Peyer's patch (tissue), 4 donors: ENCODE measurements at regions not wholly inside any gene's neighbourhood (a gene's known extent, or its start where the extent isn't known, plus 50 kb on each side); places are given as distances from the start of the nearest gene placed in this dataset.

Source experiments
- DNase-seq, 3 donors: peaks; one replicate each; pipeline ENCODE4 v3.0.0-alpha.2; 2017 to 2019
- H3K27ac ChIP-seq, 4 donors: fragments of 200-600 bp; sonication (generic); one replicate each; pipeline ENCODE4 v1.5.1; 2016 to 2019
- H3K27me3 ChIP-seq, 2 donors: fragments of 200-600 bp; sonication (generic); one replicate each; pipeline ENCODE4 v1.5.1; 2019
- H3K36me3 ChIP-seq, 3 donors: fragments of 200-600 bp; sonication (generic); one replicate each; pipeline ENCODE4 v1.5.1; 2016 to 2019
- H3K4me1 ChIP-seq, 4 donors: fragments of 200-600 bp; sonication (generic); one replicate each; pipeline ENCODE4 v1.5.1; 2016 to 2019
- H3K4me3 ChIP-seq, 4 donors: fragments of 200-600 bp; sonication (generic); 1 replicate in 3 of 4; 2 replicates in 1 of 4; pipeline ENCODE4 v1.5.1; 2016 to 2019; ENCODE audit warnings: mild to moderate bottlenecking in 1 of 4
- H3K9me3 ChIP-seq, 4 donors: fragments of 200-600 bp; sonication (generic); one replicate each; pipeline ENCODE4 v1.5.1; 2016 to 2019; ENCODE audit warnings: mild to moderate bottlenecking in 1 of 4
- POLR2A ChIP-seq, 2 donors: fragments of 450-650 bp; IDR thresholded peaks; one replicate each; pipeline ENCODE4 v1.5.1; 2017; ENCODE audit warnings: antibody characterized with exemption in 2 of 2, mild to moderate bottlenecking in 2 of 2, moderate library complexity in 2 of 2
- TF ChIP-seq, protein P1 (sequence below), 6 experiments: fragments of 450-650 bp in 4 of 6; fragments of 200-600 bp in 2 of 6; sonication (generic) in 1 of 6; IDR thresholded peaks; one replicate each; pipeline ENCODE4 v1.5.1; 2017 to 2019; ENCODE audit warnings: antibody characterized with exemption in 6 of 6, mild to moderate bottlenecking in 3 of 6, moderate library complexity in 1 of 6

DNA sequence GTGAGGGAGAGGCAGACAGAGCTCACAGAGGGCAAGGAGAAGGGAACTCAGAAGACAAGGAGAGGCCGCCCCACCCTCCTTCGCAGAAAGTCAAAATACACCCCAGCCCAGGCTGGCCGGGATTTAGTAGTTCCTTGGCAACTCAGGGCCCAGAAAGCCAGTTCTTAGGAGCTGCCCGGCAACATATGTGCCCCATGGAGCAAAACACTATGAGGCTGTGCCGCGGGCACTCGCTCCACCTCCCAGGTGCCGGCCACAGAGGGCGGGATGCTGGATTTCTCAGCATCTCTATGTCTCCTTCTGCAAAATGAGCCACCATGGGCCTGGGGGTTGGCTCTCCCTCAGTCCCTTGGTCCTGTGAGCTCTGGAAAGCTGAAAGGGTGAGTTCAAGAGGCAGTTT, 93.8 kb upstream of the CACNA1A start:
- TF ChIP-seq POLR2A (IDR thresholded peaks at IDR 0.05): no peak
- TF ChIP-seq, protein P1, sequence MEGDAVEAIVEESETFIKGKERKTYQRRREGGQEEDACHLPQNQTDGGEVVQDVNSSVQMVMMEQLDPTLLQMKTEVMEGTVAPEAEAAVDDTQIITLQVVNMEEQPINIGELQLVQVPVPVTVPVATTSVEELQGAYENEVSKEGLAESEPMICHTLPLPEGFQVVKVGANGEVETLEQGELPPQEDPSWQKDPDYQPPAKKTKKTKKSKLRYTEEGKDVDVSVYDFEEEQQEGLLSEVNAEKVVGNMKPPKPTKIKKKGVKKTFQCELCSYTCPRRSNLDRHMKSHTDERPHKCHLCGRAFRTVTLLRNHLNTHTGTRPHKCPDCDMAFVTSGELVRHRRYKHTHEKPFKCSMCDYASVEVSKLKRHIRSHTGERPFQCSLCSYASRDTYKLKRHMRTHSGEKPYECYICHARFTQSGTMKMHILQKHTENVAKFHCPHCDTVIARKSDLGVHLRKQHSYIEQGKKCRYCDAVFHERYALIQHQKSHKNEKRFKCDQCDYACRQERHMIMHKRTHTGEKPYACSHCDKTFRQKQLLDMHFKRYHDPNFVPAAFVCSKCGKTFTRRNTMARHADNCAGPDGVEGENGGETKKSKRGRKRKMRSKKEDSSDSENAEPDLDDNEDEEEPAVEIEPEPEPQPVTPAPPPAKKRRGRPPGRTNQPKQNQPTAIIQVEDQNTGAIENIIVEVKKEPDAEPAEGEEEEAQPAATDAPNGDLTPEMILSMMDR (IDR thresholded peaks at IDR 0.05): no peak
- H3K4me3 ChIP-seq: no peak overlapping the region
- no peak overlapping the region for H3K27ac ChIP-seq
- no peaks in the 10 kb centered on the region for H3K9me3 ChIP-seq
- H3K4me1 ChIP-seq: no peaks in the 10 kb centered on the region
- no peaks in the 10 kb centered on the region for H3K36me3 ChIP-seq
- no peak for DNase-seq
- no peaks in the 10 kb centered on the region for H3K27me3 ChIP-seq

DNA sequence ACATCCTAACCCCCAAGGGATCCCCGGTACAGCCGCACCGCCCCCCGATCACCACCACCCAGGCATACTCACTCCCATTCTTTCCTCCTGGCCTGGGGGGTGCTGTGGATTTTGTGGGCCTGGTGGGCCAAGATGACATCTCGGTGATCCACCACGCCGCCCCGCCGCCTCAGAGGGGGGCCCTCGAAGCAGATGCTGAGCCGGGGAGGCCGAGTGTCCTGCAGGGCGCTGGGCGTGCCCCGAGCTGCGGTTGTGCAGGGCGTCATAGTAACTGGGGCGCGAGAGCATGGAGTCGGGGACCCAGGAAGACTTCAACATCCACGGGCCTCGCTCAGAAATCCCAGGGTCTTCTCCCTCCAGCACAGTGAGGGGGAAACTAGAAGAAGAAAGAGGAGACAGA, 93.4 kb upstream of the CACNA1A start:
- Histone ChIP-seq H3K36me3 (no peaks in the 10 kb centered on the region), H3K27me3 (no peaks in the 10 kb centered on the region), H3K27ac (no peak overlapping the region), H3K9me3 (no peaks in the 10 kb centered on the region), H3K4me3 (no peak overlapping the region), H3K4me1 (no peaks in the 10 kb centered on the region)
- DNase-seq: no peak
- TF ChIP-seq, protein P1 (IDR thresholded peaks at IDR 0.05): no peak
- TF ChIP-seq POLR2A (IDR thresholded peaks at IDR 0.05): no peak

DNA sequence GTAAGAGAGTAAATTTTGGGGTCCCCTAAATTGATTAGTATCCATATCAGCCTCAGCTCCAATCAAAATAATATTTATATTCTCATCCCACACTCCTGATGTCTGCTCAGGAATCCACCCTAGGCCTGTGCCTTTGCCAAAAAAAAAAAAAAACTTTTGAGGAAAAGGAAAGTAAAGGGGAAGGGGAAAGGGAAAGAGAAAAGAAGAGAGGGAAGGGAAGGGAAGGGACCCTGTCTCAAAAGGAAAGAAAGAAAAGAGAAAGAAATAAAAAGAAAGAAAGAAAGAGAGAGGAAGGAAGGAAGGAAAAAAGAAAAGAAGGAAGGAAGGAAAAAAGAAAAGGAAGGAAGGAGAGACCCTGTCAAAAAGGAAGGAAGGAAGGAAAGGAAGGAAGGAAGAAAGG, 91.8 kb upstream of the CACNA1A start:
- DNase-seq: no peak
- H3K27ac ChIP-seq: no peak overlapping the region
- H3K36me3 ChIP-seq: no peaks in the 10 kb centered on the region
- H3K9me3 ChIP-seq: no peaks in the 10 kb centered on the region
- H3K27me3 ChIP-seq: no peaks in the 10 kb centered on the region
- TF ChIP-seq, protein P1 (IDR thresholded peaks at IDR 0.05): no peak
- TF ChIP-seq POLR2A (IDR thresholded peaks at IDR 0.05): no peak
- H3K4me3 ChIP-seq: no peak overlapping the region
- no peaks in the 10 kb centered on the region for H3K4me1 ChIP-seq

DNA sequence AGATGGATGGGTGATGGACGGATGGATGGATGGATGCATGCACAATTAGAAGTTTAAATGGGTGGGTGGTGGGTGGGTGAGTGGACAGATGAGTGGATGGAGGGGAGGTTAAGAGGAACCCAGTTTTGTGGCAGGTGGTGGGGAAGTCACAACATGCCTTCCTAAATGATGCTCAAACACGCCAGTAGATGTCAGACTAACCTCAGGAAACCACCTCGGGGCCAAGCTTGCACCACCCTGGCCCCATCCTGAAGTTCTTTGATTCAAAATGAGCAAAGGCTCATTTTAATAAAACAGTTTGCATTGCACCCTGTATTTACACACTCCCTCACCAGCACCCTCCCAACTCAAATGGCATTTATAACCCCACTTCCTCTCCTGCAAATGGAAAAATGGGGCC, 91.4 kb upstream of the CACNA1A start:
- TF ChIP-seq POLR2A (IDR thresholded peaks at IDR 0.05): no peak
- TF ChIP-seq, protein P1 (IDR thresholded peaks at IDR 0.05): peak in 4 of 6 experiments; percentile 51 to 68 (median 64)
- DNase-seq: peak in 2 of 3 donors; percentile 42 to 72
- Histone ChIP-seq H3K36me3 (no peaks in the 10 kb centered on the region), H3K4me1 (no peaks in the 10 kb centered on the region), H3K4me3 (no peak overlapping the region), H3K27ac (no peak overlapping the region), H3K27me3 (no peaks in the 10 kb centered on the region), H3K9me3 (no peaks in the 10 kb centered on the region)

DNA sequence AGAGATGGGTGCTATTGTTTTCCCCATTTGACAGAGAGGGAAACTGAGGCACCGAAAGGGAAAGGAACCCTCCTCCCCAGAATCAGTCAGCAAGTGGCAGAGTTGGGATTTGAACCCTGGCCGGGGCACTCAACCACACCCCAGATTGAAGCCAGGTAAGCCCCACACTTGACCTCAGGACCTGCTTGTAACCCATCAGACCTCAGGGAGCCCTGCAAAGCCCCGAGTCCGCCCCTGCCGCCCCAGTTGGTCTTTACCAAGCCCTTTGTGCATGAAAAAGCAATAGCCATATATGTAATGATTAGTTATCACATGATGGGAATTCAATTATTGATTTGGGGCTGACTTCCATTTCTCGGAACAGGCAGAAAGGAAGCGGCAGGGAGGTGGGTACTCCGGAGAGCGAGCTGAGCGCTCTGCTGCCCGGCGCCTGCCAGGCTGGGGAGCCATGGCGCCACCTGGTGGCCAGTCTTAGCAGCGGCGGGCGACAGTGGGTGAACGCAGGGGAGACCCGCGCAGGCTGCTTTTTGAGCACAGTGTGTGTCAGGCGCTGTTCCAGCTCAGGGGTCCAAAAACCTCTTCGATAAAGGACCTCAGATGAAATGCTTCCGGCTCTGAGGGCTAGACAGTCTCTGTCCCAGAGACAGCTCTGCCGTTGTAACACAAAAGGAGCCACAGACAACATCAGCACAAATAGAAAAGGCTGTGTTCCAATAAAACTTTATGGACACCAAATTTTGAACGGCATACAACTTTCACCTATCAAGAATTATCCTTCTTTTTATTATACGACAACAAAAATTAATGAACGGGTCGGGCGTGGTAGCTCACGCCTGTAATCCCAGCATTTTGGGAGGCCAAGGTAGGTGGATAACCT, 82.9 kb upstream of the CACNA1A start:
- DNase-seq: peak; percentile 68 to 85 (median 82)
- no peak overlapping the region for H3K4me3 ChIP-seq
- no peak overlapping the region for H3K27ac ChIP-seq
- no peaks in the 10 kb centered on the region for H3K36me3 ChIP-seq
- peaks cover 0 to 6% (median 0%) of the 10 kb centered on the region in 4 donors for H3K4me1 ChIP-seq
- H3K9me3 ChIP-seq: no peaks in the 10 kb centered on the region
- no peaks in the 10 kb centered on the region for H3K27me3 ChIP-seq
- no peak for TF ChIP-seq POLR2A (IDR thresholded peaks at IDR 0.05)
- TF ChIP-seq, protein P1 (IDR thresholded peaks at IDR 0.05): peak; percentile 69 to 98 (median 84)
